ENCODE measurements at regions not wholly inside any gene's neighbourhood (a gene's known extent, or its start where the extent isn't known, plus 50 kb on each side); places are given as distances from the start of the nearest gene placed in this dataset.

- 53% methylated on average over 7 of the region's 8 CpGs for whole genome bisulfite sequencing (ENCODE audit: missing lambda C conversion rate)
- CTCF ChIA-PET, result no interaction called here
- no peak for ATAC-seq
- Histone ChIP-seq H3K4me2 (no peak overlapping the region), H3K9me3 (no peaks in the 10 kb centered on the region), H3K4me3 (no peak overlapping the region), H3K4me1 (no peaks in the 10 kb centered on the region), H3K27ac (no peak overlapping the region)
- no peak for FAIRE-seq
- TF ChIP-seq MAX (IDR thresholded peaks at IDR 0.05) (no peak), CHD4 (IDR thresholded peaks at IDR 0.05; ENCODE audit: borderline replicate concordance) (no peak), CEBPB (IDR thresholded peaks at IDR 0.05) (no peak)
- TF ChIP-seq, protein P1, sequence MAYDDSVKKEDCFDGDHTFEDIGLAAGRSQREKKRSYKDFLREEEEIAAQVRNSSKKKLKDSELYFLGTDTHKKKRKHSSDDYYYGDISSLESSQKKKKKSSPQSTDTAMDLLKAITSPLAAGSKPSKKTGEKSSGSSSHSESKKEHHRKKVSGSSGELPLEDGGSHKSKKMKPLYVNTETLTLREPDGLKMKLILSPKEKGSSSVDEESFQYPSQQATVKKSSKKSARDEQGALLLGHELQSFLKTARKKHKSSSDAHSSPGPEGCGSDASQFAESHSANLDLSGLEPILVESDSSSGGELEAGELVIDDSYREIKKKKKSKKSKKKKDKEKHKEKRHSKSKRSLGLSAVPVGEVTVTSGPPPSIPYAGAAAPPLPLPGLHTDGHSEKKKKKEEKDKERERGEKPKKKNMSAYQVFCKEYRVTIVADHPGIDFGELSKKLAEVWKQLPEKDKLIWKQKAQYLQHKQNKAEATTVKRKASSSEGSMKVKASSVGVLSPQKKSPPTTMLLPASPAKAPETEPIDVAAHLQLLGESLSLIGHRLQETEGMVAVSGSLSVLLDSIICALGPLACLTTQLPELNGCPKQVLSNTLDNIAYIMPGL (CRISPR knock-in tag; IDR thresholded peaks at IDR 0.05; ENCODE audit: borderline replicate concordance), result no peak
- DNase-seq (ENCODE audit: low read depth in 1 of 2, low spot score in 1 of 2), result no peak
- POLR2A ChIA-PET, result no interaction called here
Measured at GRCh38 chr13:111865826-111866225, 201.1 kb upstream of the SOX1 start.

GRCh38 chr13:111866731-111867245, 200.2 kb upstream of the SOX1 start:
- Histone ChIP-seq H3K9me3 (no peaks in the 10 kb centered on the region), H3K4me2 (no peak overlapping the region), H3K4me3 (no peak overlapping the region), H3K4me1 (no peaks in the 10 kb centered on the region), H3K27ac (no peak overlapping the region)
- DNase-seq (ENCODE audit: low read depth in 1 of 2, low spot score in 1 of 2), result no peak
- no peak for ATAC-seq
- WGBS (ENCODE audit: missing lambda C conversion rate), result 14% methylated on average over 11 of the region's 11 CpGs
- ChIA-PET CTCF (interaction anchor here (1.6 to 2.1 kb wide), 2 partner anchors 13 kb away, joined by 3 to 4 read pairs; no protein-coding TSS in a partner anchor), POLR2A (no interaction called here)
- TF ChIP-seq ZFP36 (IDR thresholded peaks at IDR 0.05; ENCODE audit: borderline replicate concordance, partially characterized antibody) (no peak), HEYL (CRISPR knock-in tag; IDR thresholded peaks at IDR 0.05) (no peak), GATA3 (IDR thresholded peaks at IDR 0.05; ENCODE audit: borderline replicate concordance) (no peak), ESRRA (IDR thresholded peaks at IDR 0.05; ENCODE audit: borderline replicate concordance, low read length) (no peak), BCL3 (IDR thresholded peaks at IDR 0.05) (no peak), FOXS1 (CRISPR knock-in tag; IDR thresholded peaks at IDR 0.05) (no peak), E2F6 (IDR thresholded peaks at IDR 0.05; ENCODE audit: borderline replicate concordance, low read depth) (no peak), HOXB5 (CRISPR knock-in tag; IDR thresholded peaks at IDR 0.05) (no peak), JUN (IDR thresholded peaks at IDR 0.05) (no peak), KDM5A (IDR thresholded peaks at IDR 0.05) (no peak)
- no peak for FAIRE-seq

GRCh38 chr13:111867657-111868056, 199.3 kb upstream of the SOX1 start:
- Histone ChIP-seq H3K4me1 (no peaks in the 10 kb centered on the region), H3K4me3 (no peak overlapping the region), H3K9me3 (no peaks in the 10 kb centered on the region), H3K27ac (no peak overlapping the region), H3K4me2 (no peak overlapping the region)
- ChIA-PET CTCF (interaction anchor here (1.6 to 2.1 kb wide), 2 partner anchors 12 to 14 kb away, joined by 3 to 4 read pairs; no protein-coding TSS in a partner anchor), POLR2A (no interaction called here)
- DNase-seq (ENCODE audit: low read depth in 1 of 2, low spot score in 1 of 2) (no peak), ATAC-seq (no peak), FAIRE-seq (no peak)
- 0% methylated on average over 1 of the region's 1 CpG for WGBS (ENCODE audit: missing lambda C conversion rate)
- TF ChIP-seq RAD21 (conservative IDR thresholded peaks at IDR 0.05 in 1 of 2, IDR thresholded peaks at IDR 0.05 in 1 of 2) (no peak), RFX5 (IDR thresholded peaks at IDR 0.05) (no peak), SREBF2 (IDR thresholded peaks at IDR 0.05) (no peak), ZC3H11A (IDR thresholded peaks at IDR 0.05) (no peak), EHMT2 (IDR thresholded peaks at IDR 0.05; ENCODE audit: low read depth) (no peak), MAFK (IDR thresholded peaks at IDR 0.05; ENCODE audit: partially characterized antibody) (peak; percentile 43), TP53 (CRISPR knock-in tag; IDR thresholded peaks at IDR 0.05) (no peak), HEYL (CRISPR knock-in tag; IDR thresholded peaks at IDR 0.05) (no peak)

Measured in A549 (cell line).